Kidney (tissue), 13 donors: ENCODE measurements at regions not wholly inside any gene's neighbourhood (a gene's known extent, or its start where the extent isn't known, plus 50 kb on each side); places are given as distances from the start of the nearest gene placed in this dataset.

Experiments used
- DNase-seq, 5 donors: peaks; one replicate each; pipeline ENCODE4 v3.0.0-alpha.2; 2013 to 2020
- FAIRE-seq: peaks from 2 replicates; lab custom pipeline; 2012; peaks lifted over from hg19 to GRCh38; lab: Jason Lieb, UNC
- H3K27ac ChIP-seq, 2 donors: one replicate each; pipeline ENCODE4 v1.7.0; 2013; ENCODE audit warnings: low read depth in 2 of 2, low read length in 2 of 2, inconsistent platforms in 1 of 2
- H3K27me3 ChIP-seq: one replicate; pipeline ENCODE4 v1.7.1; 2013; ENCODE audit warnings: low read length, inconsistent platforms; ENCODE audit not compliant: control insufficient read depth, insufficient read depth
- H3K36me3 ChIP-seq, 3 donors: one replicate each; pipeline versions ENCODE4 v1.7.0 to v1.7.1; 2013; ENCODE audit warnings: low read length in 3 of 3, control low read depth in 1 of 3, inconsistent platforms in 1 of 3; ENCODE audit not compliant: insufficient read depth in 3 of 3, control insufficient read depth in 2 of 3
- H3K4me1 ChIP-seq, 3 donors: one replicate each; pipeline versions ENCODE4 v1.7.0 to v1.7.1; 2013; ENCODE audit warnings: low read length in 3 of 3, inconsistent platforms in 1 of 3, low read depth in 1 of 3; ENCODE audit not compliant: control insufficient read depth in 2 of 3, insufficient read depth in 2 of 3
- H3K4me3 ChIP-seq, 3 donors: one replicate each; pipeline versions ENCODE4 v1.7.0 to v1.8.1; 2013; ENCODE audit warnings: low read length in 3 of 3, control low read depth in 1 of 3, inconsistent platforms in 1 of 3
- H3K9ac ChIP-seq, 3 donors: one replicate each; pipeline versions ENCODE4 v1.7.0 to v1.7.1; 2013; ENCODE audit warnings: low read length in 3 of 3, control low read depth in 1 of 3, inconsistent platforms in 1 of 3
- H3K9me3 ChIP-seq, 3 donors: one replicate each; pipeline versions ENCODE4 v1.7.0 to v1.7.1; 2013; ENCODE audit warnings: low read length in 3 of 3, control low read depth in 1 of 3, inconsistent platforms in 1 of 3; ENCODE audit not compliant: control insufficient read depth in 2 of 3, insufficient read depth in 1 of 3
- CTCF ChIP-seq: IDR thresholded peaks from 3 replicates; pipeline ENCODE4 v1.5.1; 2012; ENCODE audit warnings: mild to moderate bottlenecking, moderate library complexity, borderline replicate concordance; ENCODE audit not compliant: insufficient read depth; ENCODE audit errors: extremely low read depth
- intact Hi-C: fragments of 100-400 bp; cut with DNase I; formaldehyde crosslinking; loops from one replicate; pipeline ENCODE4 v1.11.1; 2022
- donor health status: control.
- donor health status: control.
- donor health status: control.
- donor health status: control.
- donor health status: control.
- donor health status: DM: yes; HTN: yes; CAD: no.
- donor health status: Normal renal cell carcinoma (clear cell type).

GRCh38 chr1:214840356-214840755 lies 237.4 kb downstream of the CENPF start:
- no peak overlapping the region for H3K27ac ChIP-seq
- FAIRE-seq (no peak), DNase-seq (no peak)
- H3K9ac ChIP-seq = no peak overlapping the region
- no peaks in the 10 kb centered on the region for H3K27me3 ChIP-seq
- no peaks in the 10 kb centered on the region for H3K4me1 ChIP-seq
- no peaks in the 10 kb centered on the region for H3K9me3 ChIP-seq
- no peaks in the 10 kb centered on the region for H3K36me3 ChIP-seq
- intact Hi-C loops = no loop called here
- TF ChIP-seq CTCF = no peak
- no peak overlapping the region for H3K4me3 ChIP-seq

- H3K9me3 ChIP-seq = no peaks in the 10 kb centered on the region
- H3K4me3 ChIP-seq = no peak overlapping the region
- no peaks in the 10 kb centered on the region for H3K27me3 ChIP-seq
- H3K9ac ChIP-seq = no peak overlapping the region
- no peaks in the 10 kb centered on the region for H3K4me1 ChIP-seq
- intact Hi-C loops = no loop called here
- FAIRE-seq (no peak), DNase-seq (no peak)
- no peak overlapping the region for H3K27ac ChIP-seq
- TF ChIP-seq CTCF = no peak
- H3K36me3 ChIP-seq = no peaks in the 10 kb centered on the region
Measured at GRCh38 chr1:214842856-214843255, 239.7 kb upstream of the KCNK2 start.

- intact Hi-C loops = no loop called here
- H3K4me1 ChIP-seq = no peaks in the 10 kb centered on the region
- no peak for FAIRE-seq
- H3K36me3 ChIP-seq = no peaks in the 10 kb centered on the region
- no peak for TF ChIP-seq CTCF
- H3K27me3 ChIP-seq = no peaks in the 10 kb centered on the region
- DNase-seq = no peak
- H3K4me3 ChIP-seq = no peak overlapping the region
- H3K9ac ChIP-seq = no peak overlapping the region
- H3K9me3 ChIP-seq = no peaks in the 10 kb centered on the region
- H3K27ac ChIP-seq = no peak overlapping the region
Measured at GRCh38 chr1:214843281-214843680, 239.3 kb upstream of the KCNK2 start.

GRCh38 chr1:214844319-214844718 lies 238.2 kb upstream of the KCNK2 start:
- intact Hi-C loops = no loop called here
- Histone ChIP-seq H3K4me1 (no peaks in the 10 kb centered on the region), H3K4me3 (no peak overlapping the region), H3K9me3 (no peaks in the 10 kb centered on the region), H3K27ac (no peak overlapping the region), H3K36me3 (no peaks in the 10 kb centered on the region), H3K27me3 (no peaks in the 10 kb centered on the region), H3K9ac (no peak overlapping the region)
- DNase-seq (no peak), FAIRE-seq (no peak)
- no peak for TF ChIP-seq CTCF
